Brain microvascular endothelial cell (primary cell): ENCODE measurements at regions not wholly inside any gene's neighbourhood (a gene's known extent, or its start where the extent isn't known, plus 50 kb on each side); places are given as distances from the start of the nearest gene placed in this dataset.

Source experiments
- DNase-seq: peaks from one replicate; pipeline ENCODE4 v3.0.0-alpha.2; 2020
- H3K27ac ChIP-seq: fragments of 250-450 bp; sonication (Bioruptor Pico); 2 replicates; pipeline ENCODE4 v1.5.1; 2020; ENCODE audit warnings: mild to moderate bottlenecking, moderate library complexity
- H3K27me3 ChIP-seq: fragments of 250-450 bp; sonication (Bioruptor Pico); replicated peaks from 2 replicates; pipeline ENCODE4 v1.5.1; 2020; ENCODE audit warnings: mild to moderate bottlenecking
- H3K36me3 ChIP-seq: fragments of 250-450 bp; sonication (Bioruptor Pico); replicated peaks from 2 replicates; pipeline ENCODE4 v1.5.1; 2020; ENCODE audit warnings: mild to moderate bottlenecking
- H3K4me3 ChIP-seq: 2 replicates; pipeline ENCODE4 v1.5.1; 2011; ENCODE audit warnings: low read depth, mild to moderate bottlenecking, control low read depth, low read length, moderate library complexity
- in situ Hi-C: cut with HindIII; loops from 2 replicates; pipeline ENCODE4 v1.10.0; 2017; ENCODE audit warnings: low sequenced_read_pairs, low pct_ligation_motif_present
- TF ChIP-seq, protein P1 (sequence below): IDR thresholded peaks from 2 replicates; pipeline ENCODE4 v1.5.1; 2011; ENCODE audit warnings: low read depth, mild to moderate bottlenecking, moderate library complexity, low read length, control low read depth, inconsistent platforms; ENCODE audit errors: missing control alignments

DNA sequence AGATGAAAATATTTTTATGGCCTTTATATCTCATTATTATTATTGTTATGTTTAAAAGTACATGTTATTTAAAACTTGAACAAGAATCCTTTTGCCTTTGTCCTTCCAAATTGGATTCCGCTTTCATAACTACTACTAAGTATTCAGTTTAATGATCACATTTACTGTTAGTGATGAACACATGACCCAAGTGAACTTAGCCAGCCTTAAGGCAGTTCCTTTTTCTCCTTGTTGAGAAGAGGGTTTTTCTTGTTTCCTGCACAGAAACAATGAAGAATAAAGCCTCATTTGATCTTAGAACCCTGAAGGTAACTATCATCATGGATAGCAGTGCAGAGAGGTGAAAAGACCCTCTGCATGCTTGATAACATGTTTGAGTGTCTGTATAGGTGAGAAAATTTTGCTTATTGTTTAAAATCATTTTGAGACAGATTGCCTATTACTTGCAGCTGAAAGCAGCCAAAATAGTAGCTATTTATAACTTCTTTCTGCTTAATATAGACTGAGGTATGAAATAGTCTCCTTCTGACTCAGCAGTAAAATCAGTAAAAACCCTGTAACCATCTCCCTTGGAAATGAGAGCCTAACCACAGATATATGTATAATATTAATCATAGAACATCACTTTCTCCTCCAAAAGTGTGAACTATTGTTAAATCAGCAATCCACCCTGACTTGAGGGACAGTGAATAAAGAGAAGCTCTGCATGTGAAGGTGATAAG, 266.2 kb downstream of the SPATA31D1 start:
- DNase-seq = no peak
- in situ Hi-C loops = no loop called here
- H3K27me3 ChIP-seq = no peaks in the 10 kb centered on the region
- H3K36me3 ChIP-seq = no peaks in the 10 kb centered on the region
- TF ChIP-seq, protein P1, sequence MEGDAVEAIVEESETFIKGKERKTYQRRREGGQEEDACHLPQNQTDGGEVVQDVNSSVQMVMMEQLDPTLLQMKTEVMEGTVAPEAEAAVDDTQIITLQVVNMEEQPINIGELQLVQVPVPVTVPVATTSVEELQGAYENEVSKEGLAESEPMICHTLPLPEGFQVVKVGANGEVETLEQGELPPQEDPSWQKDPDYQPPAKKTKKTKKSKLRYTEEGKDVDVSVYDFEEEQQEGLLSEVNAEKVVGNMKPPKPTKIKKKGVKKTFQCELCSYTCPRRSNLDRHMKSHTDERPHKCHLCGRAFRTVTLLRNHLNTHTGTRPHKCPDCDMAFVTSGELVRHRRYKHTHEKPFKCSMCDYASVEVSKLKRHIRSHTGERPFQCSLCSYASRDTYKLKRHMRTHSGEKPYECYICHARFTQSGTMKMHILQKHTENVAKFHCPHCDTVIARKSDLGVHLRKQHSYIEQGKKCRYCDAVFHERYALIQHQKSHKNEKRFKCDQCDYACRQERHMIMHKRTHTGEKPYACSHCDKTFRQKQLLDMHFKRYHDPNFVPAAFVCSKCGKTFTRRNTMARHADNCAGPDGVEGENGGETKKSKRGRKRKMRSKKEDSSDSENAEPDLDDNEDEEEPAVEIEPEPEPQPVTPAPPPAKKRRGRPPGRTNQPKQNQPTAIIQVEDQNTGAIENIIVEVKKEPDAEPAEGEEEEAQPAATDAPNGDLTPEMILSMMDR = no peak
- H3K4me3 ChIP-seq = no peak overlapping the region
- no peak overlapping the region for H3K27ac ChIP-seq

DNA sequence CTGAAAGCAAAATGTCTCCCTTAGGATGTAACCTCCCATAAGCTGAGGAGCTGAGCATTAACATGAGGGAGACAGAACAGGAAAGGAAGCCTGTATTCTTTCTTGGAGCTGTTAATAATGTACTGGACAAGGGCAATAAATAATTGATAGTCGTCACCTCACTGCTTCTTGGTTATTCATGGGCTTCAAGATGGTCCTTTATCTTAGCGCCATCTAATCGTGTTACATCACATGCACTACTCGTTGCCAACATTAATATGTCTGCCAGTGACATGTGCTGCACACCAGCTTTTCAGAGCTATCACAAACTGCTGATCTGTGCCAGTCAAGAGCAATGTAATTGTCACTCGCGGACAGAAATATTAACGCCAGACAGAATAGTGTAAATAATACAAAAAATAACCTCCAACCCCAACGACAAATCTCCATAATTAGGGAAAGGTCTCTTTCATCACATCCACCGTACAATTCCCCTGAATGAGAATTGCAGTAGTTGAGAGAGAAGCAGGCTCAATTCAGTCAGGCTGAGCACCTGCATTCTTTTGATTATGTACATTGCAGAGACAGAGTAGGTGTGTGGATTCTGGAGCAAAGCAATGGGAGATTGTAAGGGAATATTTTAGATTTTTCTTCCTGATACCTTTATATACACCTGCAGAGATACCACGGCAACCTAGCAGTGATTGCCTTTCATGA, 267.1 kb downstream of the SPATA31D1 start:
- in situ Hi-C loops = no loop called here
- H3K4me3 ChIP-seq = no peak overlapping the region
- no peak overlapping the region for H3K27ac ChIP-seq
- no peak for DNase-seq
- TF ChIP-seq, protein P1 = no peak
- H3K36me3 ChIP-seq = no peaks in the 10 kb centered on the region
- no peaks in the 10 kb centered on the region for H3K27me3 ChIP-seq

- Histone ChIP-seq H3K4me3 (no peak overlapping the region), H3K27me3 (no peaks in the 10 kb centered on the region), H3K27ac (no peak overlapping the region), H3K36me3 (no peaks in the 10 kb centered on the region)
- DNase-seq = no peak
- in situ Hi-C loops = no loop called here
- TF ChIP-seq, protein P1 = no peak
Observed at GRCh38 chr9:82260691-82261090, 272.1 kb downstream of the SPATA31D1 start.

- no peak for DNase-seq
- H3K4me3 ChIP-seq = no peak overlapping the region
- H3K36me3 ChIP-seq = no peaks in the 10 kb centered on the region
- no peak overlapping the region for H3K27ac ChIP-seq
- in situ Hi-C loops = no loop called here
- no peaks in the 10 kb centered on the region for H3K27me3 ChIP-seq
- TF ChIP-seq, protein P1 = no peak
Observed at GRCh38 chr9:82263619-82264018, 275.0 kb downstream of the SPATA31D1 start.

GRCh38 chr9:82271106-82271561, 282.6 kb downstream of the SPATA31D1 start:
- TF ChIP-seq, protein P1 = no peak
- in situ Hi-C loops = no loop called here
- H3K27ac ChIP-seq = no peak overlapping the region
- H3K4me3 ChIP-seq = no peak overlapping the region
- DNase-seq = peak; percentile 7
- no peaks in the 10 kb centered on the region for H3K27me3 ChIP-seq
- H3K36me3 ChIP-seq = no peaks in the 10 kb centered on the region
